ENCODE measurements at regions not wholly inside any gene's neighbourhood (a gene's known extent, or its start where the extent isn't known, plus 50 kb on each side); places are given as distances from the start of the nearest gene placed in this dataset.

DNA sequence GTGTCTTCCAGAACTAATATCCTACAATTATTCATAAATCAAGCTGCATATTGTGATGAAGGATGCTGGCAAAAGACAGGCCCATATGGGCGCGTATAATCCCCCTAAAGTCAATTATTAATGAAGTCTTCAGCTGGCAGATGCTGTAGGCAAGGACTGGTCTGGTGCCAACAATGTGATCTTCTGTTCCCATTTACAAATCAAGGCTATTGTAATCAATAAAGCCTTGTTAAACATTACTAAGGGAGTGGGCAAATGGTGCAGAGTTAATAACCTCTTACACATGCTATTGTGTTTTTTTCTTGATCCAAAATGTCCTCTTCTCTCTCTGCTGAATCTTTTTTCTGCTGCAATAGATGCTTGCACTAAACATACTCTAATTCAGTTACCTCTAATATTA lies 119.0 kb downstream of the ALDH8A1 start:
- TF ChIP-seq, protein P1, sequence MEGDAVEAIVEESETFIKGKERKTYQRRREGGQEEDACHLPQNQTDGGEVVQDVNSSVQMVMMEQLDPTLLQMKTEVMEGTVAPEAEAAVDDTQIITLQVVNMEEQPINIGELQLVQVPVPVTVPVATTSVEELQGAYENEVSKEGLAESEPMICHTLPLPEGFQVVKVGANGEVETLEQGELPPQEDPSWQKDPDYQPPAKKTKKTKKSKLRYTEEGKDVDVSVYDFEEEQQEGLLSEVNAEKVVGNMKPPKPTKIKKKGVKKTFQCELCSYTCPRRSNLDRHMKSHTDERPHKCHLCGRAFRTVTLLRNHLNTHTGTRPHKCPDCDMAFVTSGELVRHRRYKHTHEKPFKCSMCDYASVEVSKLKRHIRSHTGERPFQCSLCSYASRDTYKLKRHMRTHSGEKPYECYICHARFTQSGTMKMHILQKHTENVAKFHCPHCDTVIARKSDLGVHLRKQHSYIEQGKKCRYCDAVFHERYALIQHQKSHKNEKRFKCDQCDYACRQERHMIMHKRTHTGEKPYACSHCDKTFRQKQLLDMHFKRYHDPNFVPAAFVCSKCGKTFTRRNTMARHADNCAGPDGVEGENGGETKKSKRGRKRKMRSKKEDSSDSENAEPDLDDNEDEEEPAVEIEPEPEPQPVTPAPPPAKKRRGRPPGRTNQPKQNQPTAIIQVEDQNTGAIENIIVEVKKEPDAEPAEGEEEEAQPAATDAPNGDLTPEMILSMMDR (IDR thresholded peaks at IDR 0.05; ENCODE audit: extremely low read depth in 1 of 2, insufficient read depth in 1 of 2, low read depth in 1 of 2, low read length in 2 of 2) = no peak
- TF ChIP-seq POLR2AphosphoS5 (IDR thresholded peaks at IDR 0.05; ENCODE audit: insufficient read depth, low read depth, low read length) (no peak), JUN (IDR thresholded peaks at IDR 0.05; ENCODE audit: borderline replicate concordance, insufficient read depth, insufficient read length, low read depth) (no peak), EZH2 (IDR thresholded peaks at IDR 0.05; ENCODE audit: borderline replicate concordance, low read depth, low read length, severe bottlenecking) (no peak)

Data from endothelial cell of umbilical vein (primary cell).